ENCODE measurements at regions not wholly inside any gene's neighbourhood (a gene's known extent, or its start where the extent isn't known, plus 50 kb on each side); places are given as distances from the start of the nearest gene placed in this dataset.

DNA sequence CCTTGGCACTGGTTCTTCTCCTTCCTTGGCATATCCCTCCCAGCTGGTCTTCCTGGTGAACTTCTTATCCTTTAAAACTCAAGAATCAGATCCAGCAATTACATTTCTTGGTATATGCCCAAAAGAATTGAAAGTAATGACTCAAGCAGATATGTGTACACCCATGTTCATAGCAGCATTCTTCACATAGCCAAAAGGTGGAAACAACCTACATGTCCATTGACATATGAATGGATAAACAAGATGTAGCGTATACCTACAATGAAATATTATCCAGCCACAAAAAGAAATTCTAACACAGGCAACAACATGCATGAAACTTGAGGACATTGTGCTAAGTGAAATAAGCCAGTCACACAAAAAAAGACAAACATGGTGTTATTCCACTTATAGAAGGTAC lies 103.7 kb upstream of the NT5E start (continued):
- TF ChIP-seq, protein P1, sequence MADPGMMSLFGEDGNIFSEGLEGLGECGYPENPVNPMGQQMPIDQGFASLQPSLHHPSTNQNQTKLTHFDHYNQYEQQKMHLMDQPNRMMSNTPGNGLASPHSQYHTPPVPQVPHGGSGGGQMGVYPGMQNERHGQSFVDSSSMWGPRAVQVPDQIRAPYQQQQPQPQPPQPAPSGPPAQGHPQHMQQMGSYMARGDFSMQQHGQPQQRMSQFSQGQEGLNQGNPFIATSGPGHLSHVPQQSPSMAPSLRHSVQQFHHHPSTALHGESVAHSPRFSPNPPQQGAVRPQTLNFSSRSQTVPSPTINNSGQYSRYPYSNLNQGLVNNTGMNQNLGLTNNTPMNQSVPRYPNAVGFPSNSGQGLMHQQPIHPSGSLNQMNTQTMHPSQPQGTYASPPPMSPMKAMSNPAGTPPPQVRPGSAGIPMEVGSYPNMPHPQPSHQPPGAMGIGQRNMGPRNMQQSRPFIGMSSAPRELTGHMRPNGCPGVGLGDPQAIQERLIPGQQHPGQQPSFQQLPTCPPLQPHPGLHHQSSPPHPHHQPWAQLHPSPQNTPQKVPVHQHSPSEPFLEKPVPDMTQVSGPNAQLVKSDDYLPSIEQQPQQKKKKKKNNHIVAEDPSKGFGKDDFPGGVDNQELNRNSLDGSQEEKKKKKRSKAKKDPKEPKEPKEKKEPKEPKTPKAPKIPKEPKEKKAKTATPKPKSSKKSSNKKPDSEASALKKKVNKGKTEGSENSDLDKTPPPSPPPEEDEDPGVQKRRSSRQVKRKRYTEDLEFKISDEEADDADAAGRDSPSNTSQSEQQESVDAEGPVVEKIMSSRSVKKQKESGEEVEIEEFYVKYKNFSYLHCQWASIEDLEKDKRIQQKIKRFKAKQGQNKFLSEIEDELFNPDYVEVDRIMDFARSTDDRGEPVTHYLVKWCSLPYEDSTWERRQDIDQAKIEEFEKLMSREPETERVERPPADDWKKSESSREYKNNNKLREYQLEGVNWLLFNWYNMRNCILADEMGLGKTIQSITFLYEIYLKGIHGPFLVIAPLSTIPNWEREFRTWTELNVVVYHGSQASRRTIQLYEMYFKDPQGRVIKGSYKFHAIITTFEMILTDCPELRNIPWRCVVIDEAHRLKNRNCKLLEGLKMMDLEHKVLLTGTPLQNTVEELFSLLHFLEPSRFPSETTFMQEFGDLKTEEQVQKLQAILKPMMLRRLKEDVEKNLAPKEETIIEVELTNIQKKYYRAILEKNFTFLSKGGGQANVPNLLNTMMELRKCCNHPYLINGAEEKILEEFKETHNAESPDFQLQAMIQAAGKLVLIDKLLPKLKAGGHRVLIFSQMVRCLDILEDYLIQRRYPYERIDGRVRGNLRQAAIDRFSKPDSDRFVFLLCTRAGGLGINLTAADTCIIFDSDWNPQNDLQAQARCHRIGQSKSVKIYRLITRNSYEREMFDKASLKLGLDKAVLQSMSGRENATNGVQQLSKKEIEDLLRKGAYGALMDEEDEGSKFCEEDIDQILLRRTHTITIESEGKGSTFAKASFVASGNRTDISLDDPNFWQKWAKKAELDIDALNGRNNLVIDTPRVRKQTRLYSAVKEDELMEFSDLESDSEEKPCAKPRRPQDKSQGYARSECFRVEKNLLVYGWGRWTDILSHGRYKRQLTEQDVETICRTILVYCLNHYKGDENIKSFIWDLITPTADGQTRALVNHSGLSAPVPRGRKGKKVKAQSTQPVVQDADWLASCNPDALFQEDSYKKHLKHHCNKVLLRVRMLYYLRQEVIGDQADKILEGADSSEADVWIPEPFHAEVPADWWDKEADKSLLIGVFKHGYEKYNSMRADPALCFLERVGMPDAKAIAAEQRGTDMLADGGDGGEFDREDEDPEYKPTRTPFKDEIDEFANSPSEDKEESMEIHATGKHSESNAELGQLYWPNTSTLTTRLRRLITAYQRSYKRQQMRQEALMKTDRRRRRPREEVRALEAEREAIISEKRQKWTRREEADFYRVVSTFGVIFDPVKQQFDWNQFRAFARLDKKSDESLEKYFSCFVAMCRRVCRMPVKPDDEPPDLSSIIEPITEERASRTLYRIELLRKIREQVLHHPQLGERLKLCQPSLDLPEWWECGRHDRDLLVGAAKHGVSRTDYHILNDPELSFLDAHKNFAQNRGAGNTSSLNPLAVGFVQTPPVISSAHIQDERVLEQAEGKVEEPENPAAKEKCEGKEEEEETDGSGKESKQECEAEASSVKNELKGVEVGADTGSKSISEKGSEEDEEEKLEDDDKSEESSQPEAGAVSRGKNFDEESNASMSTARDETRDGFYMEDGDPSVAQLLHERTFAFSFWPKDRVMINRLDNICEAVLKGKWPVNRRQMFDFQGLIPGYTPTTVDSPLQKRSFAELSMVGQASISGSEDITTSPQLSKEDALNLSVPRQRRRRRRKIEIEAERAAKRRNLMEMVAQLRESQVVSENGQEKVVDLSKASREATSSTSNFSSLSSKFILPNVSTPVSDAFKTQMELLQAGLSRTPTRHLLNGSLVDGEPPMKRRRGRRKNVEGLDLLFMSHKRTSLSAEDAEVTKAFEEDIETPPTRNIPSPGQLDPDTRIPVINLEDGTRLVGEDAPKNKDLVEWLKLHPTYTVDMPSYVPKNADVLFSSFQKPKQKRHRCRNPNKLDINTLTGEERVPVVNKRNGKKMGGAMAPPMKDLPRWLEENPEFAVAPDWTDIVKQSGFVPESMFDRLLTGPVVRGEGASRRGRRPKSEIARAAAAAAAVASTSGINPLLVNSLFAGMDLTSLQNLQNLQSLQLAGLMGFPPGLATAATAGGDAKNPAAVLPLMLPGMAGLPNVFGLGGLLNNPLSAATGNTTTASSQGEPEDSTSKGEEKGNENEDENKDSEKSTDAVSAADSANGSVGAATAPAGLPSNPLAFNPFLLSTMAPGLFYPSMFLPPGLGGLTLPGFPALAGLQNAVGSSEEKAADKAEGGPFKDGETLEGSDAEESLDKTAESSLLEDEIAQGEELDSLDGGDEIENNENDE (IDR thresholded peaks at IDR 0.05; ENCODE audit: low read depth, low read length) = no peak
- TF ChIP-seq RHOXF2B (CRISPR knock-in tag; conservative IDR thresholded peaks at IDR 0.05) (no peak), ZNF41 (CRISPR knock-in tag; conservative IDR thresholded peaks at IDR 0.05) (no peak), HNRNPUL1 (IDR thresholded peaks at IDR 0.05; ENCODE audit: low read length) (no peak)

Measured in K562 (cell line).